ENCODE measurements at regions not wholly inside any gene's neighbourhood (a gene's known extent, or its start where the extent isn't known, plus 50 kb on each side); places are given as distances from the start of the nearest gene placed in this dataset.

DNA sequence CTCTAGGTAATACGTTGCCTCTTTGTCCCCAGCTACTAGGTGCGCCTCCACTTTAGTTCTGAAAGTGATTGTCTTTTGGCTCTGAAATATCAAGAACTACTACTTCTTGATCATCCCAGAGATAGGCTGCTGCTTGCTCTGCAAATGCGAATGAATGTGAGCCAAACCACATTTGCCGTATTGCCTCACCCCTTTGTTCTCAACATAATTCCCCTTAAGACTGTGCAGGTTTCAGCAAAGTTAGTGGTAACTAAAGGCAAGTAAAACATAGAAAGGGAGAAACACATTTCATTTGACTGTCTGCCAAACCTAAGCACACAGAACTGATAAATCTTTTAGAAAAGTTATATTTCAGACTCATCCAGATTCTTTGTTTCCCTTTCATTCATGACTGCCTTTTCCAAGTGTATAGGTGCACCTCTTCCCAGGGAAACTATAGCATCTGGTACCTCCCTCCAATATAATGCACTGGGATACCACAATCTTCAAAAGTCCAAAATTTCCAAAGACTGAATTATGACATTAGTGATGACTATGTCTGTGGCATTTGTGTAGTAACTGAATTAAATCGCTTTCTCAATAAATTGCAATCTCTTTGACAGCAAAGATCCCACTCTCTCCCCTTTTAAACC, 720.6 kb upstream of the CBLB start:
- Histone ChIP-seq H3K9me3 (ENCODE audit: control insufficient read depth, low read length) (no peaks in the 10 kb centered on the region), H3K27me3 (ENCODE audit: control insufficient read depth in 1 of 2, insufficient read depth in 2 of 2, low read length in 1 of 2) (no peaks in the 10 kb centered on the region), H3K27ac (ENCODE audit: low read depth in 1 of 2, low read length in 2 of 2) (no peak overlapping the region), H3K4me1 (ENCODE audit: control insufficient read depth in 1 of 2, insufficient read depth in 2 of 2, low read length in 2 of 2) (no peaks in the 10 kb centered on the region), H3K4me3 (ENCODE audit: low read length in 2 of 2) (no peak overlapping the region), H3K36me3 (ENCODE audit: control insufficient read depth in 1 of 2, insufficient read depth in 2 of 2, low read length in 1 of 2) (no peaks in the 10 kb centered on the region)
- WGBS, 2 donors: 95% methylated on average over 5 of the region's 5 CpGs
- intact Hi-C loops (cut with DNase I): no loop called here
- DNase-seq (no peak), ATAC-seq (ENCODE audit: low FRiP score) (no peak)

DNA sequence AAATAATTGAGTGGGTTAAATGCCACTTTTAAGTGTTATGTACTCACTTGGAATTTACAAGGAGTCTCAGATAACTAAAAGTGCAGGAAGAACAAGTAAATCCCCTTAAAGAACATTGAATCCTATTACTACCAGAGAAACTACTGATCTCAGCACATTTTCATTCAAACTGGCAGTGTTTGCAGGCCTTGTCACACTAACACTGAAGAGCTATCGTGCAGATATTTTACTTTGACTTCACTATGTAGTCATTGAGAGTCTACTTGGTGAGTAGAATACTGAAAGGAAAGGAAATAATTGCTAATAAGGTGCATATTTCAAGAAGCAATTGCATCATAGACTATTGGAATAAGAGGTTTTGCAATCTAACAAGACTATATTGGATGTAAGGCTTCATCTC, 721.4 kb upstream of the CBLB start:
- intact Hi-C loops (cut with DNase I): no loop called here

DNA sequence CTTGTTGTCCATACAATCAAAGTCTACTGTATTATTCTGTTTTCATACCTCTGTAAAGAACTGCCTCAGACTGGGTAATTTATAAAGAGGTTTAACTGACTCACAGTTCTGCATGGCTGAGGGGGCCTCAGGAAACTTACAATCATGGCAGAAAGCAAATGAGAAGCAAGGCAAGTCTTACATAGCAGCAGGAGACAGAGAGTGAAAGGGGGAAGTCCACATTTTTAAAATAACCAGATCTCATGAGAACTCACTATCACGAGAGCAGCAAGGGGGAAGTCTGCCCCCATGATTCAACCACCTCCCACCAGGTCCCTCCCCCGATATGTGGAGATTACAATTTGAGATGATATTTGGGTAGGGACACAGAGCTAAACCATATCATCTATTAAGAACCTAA, 724.6 kb upstream of the CBLB start:
- WGBS, 2 donors: 78 to 82% methylated on average over 2 of the region's 2 CpGs
- no peak overlapping the region for H3K4me3 ChIP-seq (ENCODE audit: low read length in 2 of 2)
- intact Hi-C loops (cut with DNase I): no loop called here

More for the DNA sequence above, 721.4 kb upstream of the CBLB start:
- no peaks in the 10 kb centered on the region for H3K9me3 ChIP-seq (ENCODE audit: control insufficient read depth, low read length)
- WGBS, 2 donors: 4 to 13% methylated on average over 1 of the region's 1 CpG
- ATAC-seq (ENCODE audit: low FRiP score) (no peak), DNase-seq (no peak)
- no peak overlapping the region for H3K27ac ChIP-seq (ENCODE audit: low read depth in 1 of 2, low read length in 2 of 2)
- H3K4me3 ChIP-seq (ENCODE audit: low read length in 2 of 2): no peak overlapping the region
- H3K36me3 ChIP-seq (ENCODE audit: control insufficient read depth in 1 of 2, insufficient read depth in 2 of 2, low read length in 1 of 2): no peaks in the 10 kb centered on the region
- no peaks in the 10 kb centered on the region for H3K27me3 ChIP-seq (ENCODE audit: control insufficient read depth in 1 of 2, insufficient read depth in 2 of 2, low read length in 1 of 2)
- no peaks in the 10 kb centered on the region for H3K4me1 ChIP-seq (ENCODE audit: control insufficient read depth in 1 of 2, insufficient read depth in 2 of 2, low read length in 2 of 2)

DNA sequence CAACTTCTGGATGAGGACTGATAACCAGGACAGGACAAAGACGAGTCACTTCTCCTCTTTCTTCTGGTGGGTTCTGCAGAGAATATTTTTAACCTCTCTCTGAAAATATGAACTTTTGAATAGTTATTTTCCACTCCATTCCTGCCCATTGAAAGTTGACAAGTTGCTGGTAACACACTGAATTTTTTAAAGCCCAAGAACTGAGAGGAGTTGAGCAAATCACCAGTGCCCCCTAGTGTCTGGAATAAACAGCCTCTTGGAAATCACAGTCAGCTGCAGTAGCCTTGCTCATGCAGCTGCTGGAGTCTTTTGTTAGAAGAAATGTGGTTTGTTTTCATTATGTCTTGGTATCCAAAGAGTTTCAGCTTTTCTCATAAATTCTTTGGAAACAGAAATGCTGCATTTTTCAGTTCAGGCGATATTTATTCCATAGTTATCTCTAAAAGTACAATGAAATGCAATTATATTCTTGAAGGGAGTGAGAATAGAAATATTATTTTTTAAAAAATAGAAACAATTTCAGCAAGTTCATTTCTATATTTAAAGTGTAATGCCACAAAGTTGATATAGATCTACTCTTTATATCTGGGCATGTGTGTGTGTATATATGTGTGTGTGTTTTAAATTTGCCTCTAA, 741.0 kb upstream of the CBLB start:
- intact Hi-C loops (cut with DNase I): loop anchor here (5.0 to 10.0 kb wide), 2 partner anchors 922 to 935 kb away; no protein-coding TSS in a partner anchor
- Histone ChIP-seq H3K27ac (ENCODE audit: low read depth in 1 of 2, low read length in 2 of 2) (no peak overlapping the region), H3K9me3 (ENCODE audit: control insufficient read depth, low read length) (no peaks in the 10 kb centered on the region), H3K36me3 (ENCODE audit: control insufficient read depth in 1 of 2, insufficient read depth in 2 of 2, low read length in 1 of 2) (no peaks in the 10 kb centered on the region), H3K4me1 (ENCODE audit: control insufficient read depth in 1 of 2, insufficient read depth in 2 of 2, low read length in 2 of 2) (no peaks in the 10 kb centered on the region), H3K27me3 (ENCODE audit: control insufficient read depth in 1 of 2, insufficient read depth in 2 of 2, low read length in 1 of 2) (no peaks in the 10 kb centered on the region), H3K4me3 (ENCODE audit: low read length in 2 of 2) (no peak overlapping the region)
- DNase-seq: no peak
- 0 to 3% methylated on average over 2 of the region's 2 CpGs for WGBS, 2 donors
- ATAC-seq (ENCODE audit: low FRiP score): peak; percentile 90

More for the DNA sequence above, 724.6 kb upstream of the CBLB start:
- no peak overlapping the region for H3K27ac ChIP-seq (ENCODE audit: low read depth in 1 of 2, low read length in 2 of 2)
- ATAC-seq (ENCODE audit: low FRiP score) (no peak), DNase-seq (no peak)
- no peaks in the 10 kb centered on the region for H3K4me1 ChIP-seq (ENCODE audit: control insufficient read depth in 1 of 2, insufficient read depth in 2 of 2, low read length in 2 of 2)
- H3K36me3 ChIP-seq (ENCODE audit: control insufficient read depth in 1 of 2, insufficient read depth in 2 of 2, low read length in 1 of 2): no peaks in the 10 kb centered on the region
- no peaks in the 10 kb centered on the region for H3K9me3 ChIP-seq (ENCODE audit: control insufficient read depth, low read length)
- no peaks in the 10 kb centered on the region for H3K27me3 ChIP-seq (ENCODE audit: control insufficient read depth in 1 of 2, insufficient read depth in 2 of 2, low read length in 1 of 2)

DNA sequence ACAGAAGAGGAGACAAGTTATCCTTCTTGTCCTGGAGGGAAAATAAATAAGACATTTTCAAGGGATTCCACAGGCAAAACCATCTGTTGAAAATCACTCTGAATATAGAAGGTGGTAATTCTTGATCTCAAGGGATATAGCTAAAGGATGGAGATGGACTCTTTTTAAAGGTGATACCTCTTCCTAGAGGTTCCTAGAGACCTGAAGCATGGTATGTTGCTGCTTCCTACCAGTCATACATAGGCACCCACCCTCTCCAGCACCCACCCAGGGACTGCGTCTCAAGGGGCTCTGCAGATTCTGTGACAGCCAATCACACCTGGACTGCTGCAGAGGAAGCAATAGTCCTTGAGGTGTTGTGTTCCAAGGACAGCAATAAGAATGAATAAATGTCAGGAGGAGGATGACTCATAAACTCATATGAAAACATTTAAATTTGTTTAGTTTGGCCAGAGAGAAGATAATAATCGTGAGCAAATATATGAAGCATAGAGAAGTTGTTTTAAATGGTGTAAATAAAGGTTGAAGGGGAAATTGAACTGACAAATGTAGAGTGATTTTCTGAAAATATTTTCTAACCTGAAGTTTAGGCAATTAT, 741.6 kb upstream of the CBLB start:
- H3K36me3 ChIP-seq (ENCODE audit: control insufficient read depth in 1 of 2, insufficient read depth in 2 of 2, low read length in 1 of 2): no peaks in the 10 kb centered on the region
- H3K9me3 ChIP-seq (ENCODE audit: control insufficient read depth, low read length): no peaks in the 10 kb centered on the region
- ATAC-seq (ENCODE audit: low FRiP score) (no peak), DNase-seq (no peak)
- intact Hi-C loops (cut with DNase I): loop anchor here in 1 of 2 donors (5.0 kb wide), 1 partner anchor 923 kb away; no protein-coding TSS in a partner anchor
- H3K27me3 ChIP-seq (ENCODE audit: control insufficient read depth in 1 of 2, insufficient read depth in 2 of 2, low read length in 1 of 2): no peaks in the 10 kb centered on the region
- 53 to 54% methylated on average over 2 of the region's 2 CpGs for WGBS, 2 donors
- no peak overlapping the region for H3K27ac ChIP-seq (ENCODE audit: low read depth in 1 of 2, low read length in 2 of 2)
- H3K4me1 ChIP-seq (ENCODE audit: control insufficient read depth in 1 of 2, insufficient read depth in 2 of 2, low read length in 2 of 2): no peaks in the 10 kb centered on the region
- H3K4me3 ChIP-seq (ENCODE audit: low read length in 2 of 2): no peak overlapping the region

DNA sequence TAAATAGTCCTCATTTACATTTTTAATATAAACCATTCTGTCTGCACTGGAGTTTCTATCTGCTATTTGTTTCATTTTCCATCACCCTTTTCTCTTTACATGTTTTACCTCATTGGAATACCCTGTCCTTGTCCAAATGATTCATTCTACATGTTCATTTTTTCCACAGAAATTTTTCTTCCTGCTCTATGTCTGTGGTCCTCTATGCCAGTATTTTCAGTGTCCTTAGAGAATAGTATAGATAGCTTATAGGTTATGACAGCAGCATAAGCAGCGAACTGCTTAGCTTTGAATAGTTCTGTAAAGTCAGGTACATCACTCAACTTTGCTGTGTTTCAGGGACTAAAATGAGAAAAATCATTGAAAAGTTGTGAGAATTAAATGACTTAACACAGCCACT, 742.3 kb upstream of the CBLB start:
- H3K9me3 ChIP-seq (ENCODE audit: control insufficient read depth, low read length): no peaks in the 10 kb centered on the region
- no peaks in the 10 kb centered on the region for H3K27me3 ChIP-seq (ENCODE audit: control insufficient read depth in 1 of 2, insufficient read depth in 2 of 2, low read length in 1 of 2)
- H3K36me3 ChIP-seq (ENCODE audit: control insufficient read depth in 1 of 2, insufficient read depth in 2 of 2, low read length in 1 of 2): no peaks in the 10 kb centered on the region
- H3K4me1 ChIP-seq (ENCODE audit: control insufficient read depth in 1 of 2, insufficient read depth in 2 of 2, low read length in 2 of 2): no peaks in the 10 kb centered on the region
- ATAC-seq (ENCODE audit: low FRiP score): no peak
- DNase-seq: no peak
- intact Hi-C loops (cut with DNase I): loop anchor here in 1 of 2 donors (5.0 kb wide), 1 partner anchor 924 kb away; no protein-coding TSS in a partner anchor
- H3K4me3 ChIP-seq (ENCODE audit: low read length in 2 of 2): no peak overlapping the region
- no peak overlapping the region for H3K27ac ChIP-seq (ENCODE audit: low read depth in 1 of 2, low read length in 2 of 2)
- 93 to 95% methylated on average over 1 of the region's 1 CpG for WGBS, 2 donors

DNA sequence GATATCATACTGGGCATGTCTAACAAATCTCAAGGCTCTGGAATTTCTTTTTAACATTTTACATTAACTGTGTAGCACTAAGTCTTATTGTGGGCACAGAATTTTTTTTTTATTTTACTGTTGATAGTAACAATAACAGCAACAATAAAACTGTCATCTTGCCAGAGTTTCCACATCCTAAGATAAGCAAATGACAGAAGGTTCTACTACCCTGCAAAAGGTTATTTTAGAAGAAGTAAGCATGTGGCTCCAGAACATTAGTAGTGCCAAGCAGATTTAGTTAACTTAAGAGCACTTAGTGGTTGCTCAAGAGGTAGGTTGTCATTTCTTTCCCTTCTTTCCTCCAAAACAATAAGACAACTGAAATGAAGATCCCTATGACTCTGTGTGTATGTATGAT, 743.0 kb upstream of the CBLB start:
- H3K27ac ChIP-seq (ENCODE audit: low read depth in 1 of 2, low read length in 2 of 2): no peak overlapping the region
- no peak for ATAC-seq (ENCODE audit: low FRiP score)
- no peaks in the 10 kb centered on the region for H3K9me3 ChIP-seq (ENCODE audit: control insufficient read depth, low read length)
- peaks cover 0 to 5% of the 10 kb centered on the region in 2 donors for H3K4me1 ChIP-seq (ENCODE audit: control insufficient read depth in 1 of 2, insufficient read depth in 2 of 2, low read length in 2 of 2)
- no peak for DNase-seq
- H3K4me3 ChIP-seq (ENCODE audit: low read length in 2 of 2): no peak overlapping the region
- no peaks in the 10 kb centered on the region for H3K36me3 ChIP-seq (ENCODE audit: control insufficient read depth in 1 of 2, insufficient read depth in 2 of 2, low read length in 1 of 2)
- intact Hi-C loops (cut with DNase I): loop anchor here in 1 of 2 donors (5.0 kb wide), 1 partner anchor 925 kb away; no protein-coding TSS in a partner anchor
- H3K27me3 ChIP-seq (ENCODE audit: control insufficient read depth in 1 of 2, insufficient read depth in 2 of 2, low read length in 1 of 2): no peaks in the 10 kb centered on the region

DNA sequence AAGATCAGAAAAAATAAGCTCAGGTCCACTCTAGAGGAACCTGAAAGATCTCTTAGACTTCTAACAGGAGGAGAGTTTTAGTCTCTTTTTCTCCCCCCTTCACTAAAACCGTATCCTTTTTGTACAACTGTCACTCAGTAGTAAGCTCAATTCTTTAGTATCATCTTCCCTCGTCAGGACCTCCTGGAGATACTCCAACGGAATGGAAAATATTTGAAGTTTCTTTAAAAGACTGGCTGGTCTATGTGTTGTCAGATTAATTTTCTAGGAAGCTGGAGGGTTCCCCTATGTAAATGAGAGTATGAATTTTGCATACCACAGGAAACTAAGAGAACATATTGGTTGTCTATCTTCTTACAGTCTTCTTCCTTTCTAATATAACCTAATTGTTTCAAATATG, 747.7 kb upstream of the CBLB start:
- DNase-seq: no peak
- no peak overlapping the region for H3K4me3 ChIP-seq (ENCODE audit: low read length in 2 of 2)

More for the DNA sequence above, 747.7 kb upstream of the CBLB start:
- Histone ChIP-seq H3K9me3 (ENCODE audit: control insufficient read depth, low read length) (no peaks in the 10 kb centered on the region), H3K36me3 (ENCODE audit: control insufficient read depth in 1 of 2, insufficient read depth in 2 of 2, low read length in 1 of 2) (no peaks in the 10 kb centered on the region), H3K27ac (ENCODE audit: low read depth in 1 of 2, low read length in 2 of 2) (peak overlapping the region in 1 of 2 donors; percentile 57), H3K27me3 (ENCODE audit: control insufficient read depth in 1 of 2, insufficient read depth in 2 of 2, low read length in 1 of 2) (no peaks in the 10 kb centered on the region), H3K4me1 (ENCODE audit: control insufficient read depth in 1 of 2, insufficient read depth in 2 of 2, low read length in 2 of 2) (peaks cover 0 to 8% of the 10 kb centered on the region in 2 donors)
- intact Hi-C loops (cut with DNase I): loop anchor here in 1 of 2 donors (5.0 kb wide), 1 partner anchor 451 kb away; no protein-coding TSS in a partner anchor
- no peak for ATAC-seq (ENCODE audit: low FRiP score)
- 70 to 74% methylated on average over 3 of the region's 3 CpGs for WGBS, 2 donors

Data from aorta (tissue), 5 donors.